Hippocampal formation (tissue), 2 donors: ENCODE measurements at regions not wholly inside any gene's neighbourhood (a gene's known extent, or its start where the extent isn't known, plus 50 kb on each side); places are given as distances from the start of the nearest gene placed in this dataset.
"Not testable (repeated sequence)": the region's sequence is repeated elsewhere in the genome, so short reads cannot be mapped to it uniquely, and the experiment has no call there.

Experiments
- DNase-seq, 2 donors: peaks; one replicate each; lab custom pipeline; 2025; lab: John Stamatoyannopoulos, UW

- no peak for DNase-seq
These were observed 1819.8 kb upstream of the C9orf72 start for GRCh38 chr9:29393064-29393463.

GRCh38 chr9:29394855-29395254 lies 1821.6 kb upstream of the C9orf72 start:
- no peak for DNase-seq

GRCh38 chr9:29397148-29397547 lies 1823.9 kb upstream of the C9orf72 start:
- no peak for DNase-seq

- no peak for DNase-seq
These were observed 1842.9 kb upstream of the C9orf72 start for GRCh38 chr9:29416204-29416603.

GRCh38 chr9:29422438-29422837 lies 1849.2 kb upstream of the C9orf72 start:
- no peak for DNase-seq

- DNase-seq: no peak
These were observed 1858.9 kb upstream of the C9orf72 start for GRCh38 chr9:29432191-29432590.

- not testable (repeated sequence) for DNase-seq
These were observed 1859.4 kb upstream of the C9orf72 start for GRCh38 chr9:29432656-29433055.

- DNase-seq: no peak
These were observed 1862.1 kb upstream of the C9orf72 start for GRCh38 chr9:29435368-29435767.

- DNase-seq: no peak
These were observed 1864.2 kb upstream of the C9orf72 start for GRCh38 chr9:29437526-29437925.

GRCh38 chr9:29439961-29440360 lies 1866.7 kb upstream of the C9orf72 start:
- no peak for DNase-seq

GRCh38 chr9:29440449-29440848 lies 1867.2 kb upstream of the C9orf72 start:
- DNase-seq: no peak

- DNase-seq: no peak
These were observed 1872.5 kb upstream of the C9orf72 start for GRCh38 chr9:29445751-29446150.

- DNase-seq: no peak
These were observed 1876.0 kb upstream of the C9orf72 start for GRCh38 chr9:29449306-29449705.

GRCh38 chr9:29450343-29450875 lies 1877.1 kb upstream of the C9orf72 start:
- not testable (repeated sequence) for DNase-seq

- DNase-seq: no peak
These were observed 1883.7 kb upstream of the C9orf72 start for GRCh38 chr9:29456940-29457339.

- DNase-seq: no peak
These were observed 1902.2 kb upstream of the C9orf72 start for GRCh38 chr9:29475471-29475870.

- peak in 1 of 2 donors; percentile 23 for DNase-seq
These were observed 1938.4 kb upstream of the C9orf72 start for GRCh38 chr9:29511680-29512079.

- DNase-seq: peak in 1 of 2 donors; percentile 61
These were observed 1941.1 kb upstream of the C9orf72 start for GRCh38 chr9:29514336-29514735.

GRCh38 chr9:29514862-29515261 lies 1941.6 kb upstream of the C9orf72 start:
- DNase-seq: no peak

GRCh38 chr9:29548436-29548835 lies 1975.2 kb upstream of the C9orf72 start:
- DNase-seq: no peak

- DNase-seq: no peak
These were observed 1982.2 kb upstream of the C9orf72 start for GRCh38 chr9:29555502-29555901.

GRCh38 chr9:29556317-29556716 lies 1983.0 kb upstream of the C9orf72 start:
- no peak for DNase-seq

- DNase-seq: no peak
These were observed 1983.5 kb upstream of the C9orf72 start for GRCh38 chr9:29556746-29557145.

- DNase-seq: no peak
These were observed 1991.3 kb upstream of the C9orf72 start for GRCh38 chr9:29564564-29564963.

- DNase-seq: no peak
These were observed 2001.9 kb upstream of the C9orf72 start for GRCh38 chr9:29575219-29575618.
